ENCODE measurements at regions not wholly inside any gene's neighbourhood (a gene's known extent, or its start where the extent isn't known, plus 50 kb on each side); places are given as distances from the start of the nearest gene placed in this dataset.

DNA sequence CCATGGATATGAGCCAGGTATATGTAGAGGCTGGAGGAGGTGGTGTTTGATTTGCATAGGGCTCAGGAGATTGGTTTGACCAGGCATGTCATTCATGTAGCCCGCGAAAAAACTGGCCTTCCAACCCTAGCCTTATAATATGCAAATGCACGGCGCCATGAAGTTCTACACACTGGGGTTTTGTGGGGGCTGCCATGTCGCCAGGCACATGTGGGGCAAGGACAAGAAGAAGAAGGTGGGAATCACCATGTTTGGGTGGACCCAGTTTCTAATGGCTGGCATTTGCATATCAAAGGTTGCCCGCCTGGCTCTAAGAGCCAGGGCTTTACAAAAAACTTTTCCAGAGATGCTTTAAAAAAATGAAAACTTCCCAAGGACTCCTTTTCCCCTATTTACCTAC lies 1251.0 kb downstream of the PCDH18 start:
- no peak for TF ChIP-seq CTCF (IDR thresholded peaks at IDR 0.05)
- TF ChIP-seq EZH2 (IDR thresholded peaks at IDR 0.05) = no peak
